ENCODE measurements at regions not wholly inside any gene's neighbourhood (a gene's known extent, or its start where the extent isn't known, plus 50 kb on each side); places are given as distances from the start of the nearest gene placed in this dataset.
A peak's percentile ranks its signal among the peaks of the same experiment; 100 is the strongest.

GRCh38 chr3:168249550-168250414 lies 154.1 kb upstream of the GOLIM4 start:
- in situ Hi-C loops (cut with MboI), result no loop called here
- H3K27ac ChIP-seq, result no peak overlapping the region

GRCh38 chr3:168249205-168249549 lies 153.5 kb upstream of the GOLIM4 start:
- DNase-seq, result no peak
- no peaks in the 10 kb centered on the region for H3F3A ChIP-seq (ENCODE audit: insufficient read depth)
- no peaks in the 10 kb centered on the region for H4K20me1 ChIP-seq (ENCODE audit: insufficient read depth)
- no peak overlapping the region for H3K27ac ChIP-seq
- peak overlapping the region; percentile 88 for H3K4me2 ChIP-seq (ENCODE audit: unreplicated experiment)
- H3K9ac ChIP-seq, result no peak overlapping the region
- no peaks in the 10 kb centered on the region for H3K79me2 ChIP-seq (ENCODE audit: insufficient read depth)
- peak overlapping the region; percentile 73 for H2AFZ ChIP-seq
- H3K36me3 ChIP-seq (ENCODE audit: low read depth), result no peaks in the 10 kb centered on the region
- peak overlapping the region; percentile 77 for H3K4me3 ChIP-seq
- peaks cover 67% of the 10 kb centered on the region for H3K27me3 ChIP-seq (replicated peaks; ENCODE audit: insufficient read depth)
- H3K9me2 ChIP-seq (ENCODE audit: insufficient read depth), result no peaks in the 10 kb centered on the region
- peaks cover 11% of the 10 kb centered on the region; the same call in 1 of the 2 replicates for H3K4me1 ChIP-seq (ENCODE audit: insufficient read depth)
- WGBS, 2 experiments (ENCODE audit: low coverage in 1 of 2, low lambda C conversion rate in 2 of 2, missing lambda C conversion rate in 2 of 2), result 0 to 2% methylated on average over 11 to 13 of the region's 16 CpGs
- in situ Hi-C loops (cut with MboI), result no loop called here
- no peaks in the 10 kb centered on the region for H3K9me3 ChIP-seq (ENCODE audit: low read depth)
- TF ChIP-seq EZH2 (IDR thresholded peaks at IDR 0.05; ENCODE audit: insufficient read depth, poor library complexity, severe bottlenecking), result no peak

More at GRCh38 chr3:168249550-168250414, 154.1 kb upstream of the GOLIM4 start:
- DNase-seq, result peak; percentile 78
- Histone ChIP-seq H3K27me3 (replicated peaks; ENCODE audit: insufficient read depth) (peaks cover 66% of the 10 kb centered on the region), H3K79me2 (ENCODE audit: insufficient read depth) (no peaks in the 10 kb centered on the region), H3K9ac (no peak overlapping the region), H3F3A (ENCODE audit: insufficient read depth) (no peaks in the 10 kb centered on the region), H2AFZ (peak overlapping the region; percentile 73), H3K4me2 (ENCODE audit: unreplicated experiment) (peak overlapping the region; percentile 88), H3K9me3 (ENCODE audit: low read depth) (no peaks in the 10 kb centered on the region), H3K36me3 (ENCODE audit: low read depth) (no peaks in the 10 kb centered on the region), H4K20me1 (ENCODE audit: insufficient read depth) (no peaks in the 10 kb centered on the region), H3K4me3 (peak overlapping the region; percentile 77), H3K9me2 (ENCODE audit: insufficient read depth) (no peaks in the 10 kb centered on the region), H3K4me1 (ENCODE audit: insufficient read depth) (peaks cover 11% of the 10 kb centered on the region; the same call in 1 of the 2 replicates)
- no peak for TF ChIP-seq EZH2 (IDR thresholded peaks at IDR 0.05; ENCODE audit: insufficient read depth, poor library complexity, severe bottlenecking)
- TF ChIP-seq EZH2phosphoT487 (IDR thresholded peaks at IDR 0.05; ENCODE audit: insufficient read depth, low read depth), result no peak
- WGBS, 2 experiments (ENCODE audit: low coverage in 1 of 2, low lambda C conversion rate in 2 of 2, missing lambda C conversion rate in 2 of 2), result 1 to 2% methylated on average over 50 to 63 of the region's 89 CpGs

DNA sequence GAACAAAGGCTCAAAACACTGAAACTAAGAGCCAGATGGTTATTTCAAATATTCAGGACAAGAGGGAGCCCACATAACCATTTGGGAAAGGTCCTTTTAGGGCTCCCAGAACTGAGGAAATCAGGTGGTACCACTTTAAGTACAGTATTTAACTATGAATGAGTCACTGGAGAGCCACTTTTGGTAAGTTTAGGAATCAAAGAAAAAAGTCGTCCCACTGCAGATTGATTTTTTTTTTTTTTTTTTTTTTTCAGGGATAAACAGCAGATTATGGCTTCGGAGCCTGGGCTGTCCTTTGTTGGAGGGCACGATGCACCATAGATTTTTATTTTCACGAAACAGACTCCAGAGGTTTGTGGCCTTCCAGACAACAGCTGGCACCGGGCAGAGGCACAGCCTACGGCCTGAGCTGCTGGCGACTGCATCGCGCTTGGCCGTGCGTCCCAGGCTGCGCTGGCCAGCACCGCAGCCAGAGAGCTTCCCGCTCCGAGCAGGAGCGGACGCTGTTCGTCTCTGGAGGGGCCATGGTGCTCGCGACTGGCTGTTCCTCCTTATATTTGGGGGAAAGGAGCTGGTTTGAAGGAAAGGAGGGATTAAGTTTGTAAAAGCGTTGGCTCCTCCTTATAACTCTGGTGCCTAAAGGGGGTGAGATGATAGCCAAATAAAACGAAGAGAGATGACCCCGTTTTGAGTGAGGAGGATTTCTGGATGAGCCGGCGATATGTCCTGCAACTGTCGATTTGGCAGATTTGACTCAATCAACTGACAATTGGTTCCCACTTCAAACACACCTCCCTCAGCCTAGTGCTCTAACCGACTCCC lies 152.9 kb upstream of the GOLIM4 start:
- Histone ChIP-seq H3K4me3 (peak overlapping the region; percentile 77), H3K9ac (no peak overlapping the region), H3F3A (ENCODE audit: insufficient read depth) (no peaks in the 10 kb centered on the region), H4K20me1 (ENCODE audit: insufficient read depth) (no peaks in the 10 kb centered on the region), H3K79me2 (ENCODE audit: insufficient read depth) (no peaks in the 10 kb centered on the region), H3K9me2 (ENCODE audit: insufficient read depth) (no peaks in the 10 kb centered on the region), H3K9me3 (ENCODE audit: low read depth) (no peaks in the 10 kb centered on the region), H3K4me1 (ENCODE audit: insufficient read depth) (peaks cover 11% of the 10 kb centered on the region; the same call in 1 of the 2 replicates), H3K27ac (no peak overlapping the region), H3K4me2 (ENCODE audit: unreplicated experiment) (peak overlapping the region; percentile 88), H2AFZ (peak overlapping the region; percentile 73), H3K36me3 (ENCODE audit: low read depth) (no peaks in the 10 kb centered on the region), H3K27me3 (replicated peaks; ENCODE audit: insufficient read depth) (peaks cover 69% of the 10 kb centered on the region)
- peak; percentile 68 for DNase-seq
- WGBS, 2 experiments (ENCODE audit: low coverage in 1 of 2, low lambda C conversion rate in 2 of 2, missing lambda C conversion rate in 2 of 2), result 1 to 2% methylated on average over 27 of the region's 27 CpGs
- no peak for TF ChIP-seq EZH2 (IDR thresholded peaks at IDR 0.05; ENCODE audit: insufficient read depth, poor library complexity, severe bottlenecking)
- in situ Hi-C loops (cut with MboI), result no loop called here

DNA sequence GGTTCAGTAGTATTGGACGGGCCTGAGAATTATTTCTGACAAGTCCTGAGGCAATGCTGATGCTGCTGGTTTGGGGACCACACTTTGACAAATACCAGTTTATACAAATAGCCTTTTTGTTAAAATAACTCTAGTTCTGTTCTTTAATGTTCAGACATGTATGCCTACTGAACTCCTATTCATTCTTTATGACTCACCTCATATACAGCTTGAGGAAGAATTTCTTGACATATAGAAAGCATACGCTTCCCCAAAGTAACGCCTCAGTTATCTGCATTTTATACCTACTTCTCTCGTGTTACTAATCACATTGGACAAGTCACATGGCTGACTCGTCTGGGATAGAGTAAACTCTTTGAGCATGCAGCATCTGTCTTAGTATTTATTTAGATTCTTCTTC lies 145.4 kb upstream of the GOLIM4 start:
- 46 to 51% methylated on average over 5 of the region's 5 CpGs for WGBS, 2 experiments (ENCODE audit: low coverage in 1 of 2, low lambda C conversion rate in 2 of 2, missing lambda C conversion rate in 2 of 2)
- no peak overlapping the region for H2AFZ ChIP-seq

More for the DNA sequence above, 145.4 kb upstream of the GOLIM4 start:
- H4K20me1 ChIP-seq (ENCODE audit: insufficient read depth), result no peaks in the 10 kb centered on the region; the same call in 1 of the 2 replicates
- TF ChIP-seq EZH2phosphoT487 (IDR thresholded peaks at IDR 0.05; ENCODE audit: insufficient read depth, low read depth), result no peak
- TF ChIP-seq EZH2 (IDR thresholded peaks at IDR 0.05; ENCODE audit: insufficient read depth, poor library complexity, severe bottlenecking), result no peak
- H3K4me2 ChIP-seq (ENCODE audit: unreplicated experiment), result no peak overlapping the region
- no peaks in the 10 kb centered on the region for H3K79me2 ChIP-seq (ENCODE audit: insufficient read depth)
- H3K4me1 ChIP-seq (ENCODE audit: insufficient read depth), result no peaks in the 10 kb centered on the region
- H3F3A ChIP-seq (ENCODE audit: insufficient read depth), result no peaks in the 10 kb centered on the region
- peaks cover 41% of the 10 kb centered on the region; the same call in 1 of the 2 replicates for H3K27me3 ChIP-seq (replicated peaks; ENCODE audit: insufficient read depth)
- H3K9ac ChIP-seq, result no peak overlapping the region
- H3K27ac ChIP-seq, result no peak overlapping the region
- no peak for DNase-seq
- H3K36me3 ChIP-seq (ENCODE audit: low read depth), result no peaks in the 10 kb centered on the region
- no peak overlapping the region for H3K4me3 ChIP-seq
- no peaks in the 10 kb centered on the region for H3K9me2 ChIP-seq (ENCODE audit: insufficient read depth)
- in situ Hi-C loops (cut with MboI), result no loop called here
- H3K9me3 ChIP-seq (ENCODE audit: low read depth), result no peaks in the 10 kb centered on the region

Measured in GM23248 (cell line).